WTC11 (cell line): ENCODE measurements at regions not wholly inside any gene's neighbourhood (a gene's known extent, or its start where the extent isn't known, plus 50 kb on each side); places are given as distances from the start of the nearest gene placed in this dataset.

ENCODE experiments used
- ATAC-seq: fragments of 200-7000 bp; cut with Tn5 transposase; 2 replicates; pipeline ENCODE4 v1.10.0; 2021; ENCODE audit warnings: mild to moderate bottlenecking, moderate library complexity
- CTCF ChIA-PET: fragments of 300-600 bp; sonication (Branson Sonifier 250); formaldehyde crosslinking; loops from one replicate; lab custom pipeline; 2021; ENCODE audit warnings: antibody characterized with exemption; lab: Charles Lee
- POLR2A ChIA-PET: fragments of 350-600 bp; sonication (Branson Sonifier 250); formaldehyde crosslinking; loops from one replicate; lab custom pipeline; 2021; ENCODE audit warnings: antibody characterized with exemption; lab: Charles Lee
- DNase-seq: peaks from one replicate; pipeline ENCODE4 v3.0.0; 2021; ENCODE audit warnings: low spot score
- H3K27ac Mint-ChIP-seq: 2 replicates; pipeline ENCODE4 v1.8.0; 2021; ENCODE audit warnings: mixed read lengths
- H3K27me3 Mint-ChIP-seq: 2 replicates; pipeline ENCODE4 v1.8.0; 2021; ENCODE audit warnings: low read depth, mild to moderate bottlenecking, moderate library complexity, mixed read lengths
- H3K36me3 Mint-ChIP-seq: 2 replicates; pipeline ENCODE4 v1.8.0; 2021; ENCODE audit warnings: mixed read lengths
- H3K4me1 Mint-ChIP-seq: 2 replicates; pipeline ENCODE4 v1.8.0; 2022; ENCODE audit warnings: mixed read lengths
- H3K4me3 Mint-ChIP-seq: 2 replicates; pipeline ENCODE4 v1.8.0; 2021; ENCODE audit warnings: mild to moderate bottlenecking, moderate library complexity, mixed read lengths
- H3K9me3 Mint-ChIP-seq: 2 replicates; pipeline ENCODE4 v1.8.0; 2021; ENCODE audit warnings: mixed read lengths
- AFF4 ChIP-seq: sonication (generic); formaldehyde crosslinking; IDR thresholded peaks from 2 replicates; pipeline ENCODE4 v1.8.1; 2023; ENCODE audit warnings: mild to moderate bottlenecking, missing genetic modification reagents, borderline replicate concordance
- ATF3 ChIP-seq: sonication (generic); formaldehyde crosslinking; conservative IDR thresholded peaks from 2 replicates; pipeline ENCODE4 v1.8.1; 2022; ENCODE audit warnings: mild to moderate bottlenecking, missing genetic modification reagents
- ATF6 ChIP-seq: sonication (generic); formaldehyde crosslinking; IDR thresholded peaks from 2 replicates; pipeline ENCODE4 v1.8.1; 2023; ENCODE audit warnings: mild to moderate bottlenecking, missing genetic modification reagents
- CBFB ChIP-seq: sonication (generic); formaldehyde crosslinking; IDR thresholded peaks from 2 replicates; pipeline ENCODE4 v1.8.1; 2022; ENCODE audit warnings: mild to moderate bottlenecking, low read depth, missing genetic modification reagents
- CREB1 ChIP-seq: sonication (generic); formaldehyde crosslinking; IDR thresholded peaks from 2 replicates; pipeline ENCODE4 v1.8.0; 2023; ENCODE audit warnings: mild to moderate bottlenecking, missing genetic modification reagents
- ESRRA ChIP-seq: sonication (generic); formaldehyde crosslinking; IDR thresholded peaks from 2 replicates; pipeline ENCODE4 v1.8.1; 2022; ENCODE audit warnings: mild to moderate bottlenecking, missing genetic modification reagents, borderline replicate concordance
- FOXJ3 ChIP-seq: sonication (generic); formaldehyde crosslinking; IDR thresholded peaks from 2 replicates; pipeline ENCODE4 v1.9.0; 2021; ENCODE audit warnings: missing genetic modification reagents, mild to moderate bottlenecking, borderline replicate concordance
- FOXK1 ChIP-seq: sonication (generic); formaldehyde crosslinking; IDR thresholded peaks from 2 replicates; pipeline ENCODE4 v1.8.0; 2022; ENCODE audit warnings: mild to moderate bottlenecking, moderate library complexity, missing genetic modification reagents
- GABPB1 ChIP-seq: sonication (generic); formaldehyde crosslinking; IDR thresholded peaks from 2 replicates; pipeline ENCODE4 v1.8.1; 2023; ENCODE audit warnings: mild to moderate bottlenecking, missing genetic modification reagents
- GRHL2 ChIP-seq: fragments of 250-450 bp; sonication (Bioruptor Pico); IDR thresholded peaks from 2 replicates; pipeline ENCODE4 v1.8.0; 2022; ENCODE audit warnings: mild to moderate bottlenecking, moderate library complexity; ENCODE audit not compliant: insufficient replicate concordance, severe bottlenecking
- GTF2I ChIP-seq: fragments of 250-450 bp; sonication (Bioruptor Pico); conservative IDR thresholded peaks from 2 replicates; pipeline ENCODE4 v1.4.0; 2021; ENCODE audit warnings: mild to moderate bottlenecking
- HMGA2 ChIP-seq: fragments of 250-450 bp; sonication (Bioruptor Pico); IDR thresholded peaks from 2 replicates; pipeline ENCODE4 v1.4.0; 2021; ENCODE audit warnings: mild to moderate bottlenecking, moderate library complexity
- JAZF1 ChIP-seq: fragments of 250-450 bp; sonication (Bioruptor Pico); IDR thresholded peaks from 2 replicates; pipeline ENCODE4 v1.9.0; 2021; ENCODE audit warnings: moderate library complexity, mild to moderate bottlenecking, inconsistent platforms
- MAX ChIP-seq: sonication (generic); formaldehyde crosslinking; IDR thresholded peaks from 2 replicates; pipeline ENCODE4 v1.8.0; 2022; ENCODE audit warnings: mild to moderate bottlenecking, missing genetic modification reagents
- NFYB ChIP-seq: sonication (generic); formaldehyde crosslinking; conservative IDR thresholded peaks from 2 replicates; pipeline ENCODE4 v1.8.0; 2022; ENCODE audit warnings: low read depth, missing genetic modification reagents
- NR2C2 ChIP-seq: sonication (generic); formaldehyde crosslinking; IDR thresholded peaks from 2 replicates; pipeline ENCODE4 v1.8.0; 2022; ENCODE audit warnings: mild to moderate bottlenecking, missing genetic modification reagents
- RELA ChIP-seq: sonication (generic); formaldehyde crosslinking; IDR thresholded peaks from 2 replicates; pipeline ENCODE4 v1.8.1; 2022; ENCODE audit warnings: missing genetic modification reagents, mild to moderate bottlenecking, borderline replicate concordance
- SMAD3 ChIP-seq: sonication (generic); formaldehyde crosslinking; IDR thresholded peaks from 2 replicates; pipeline ENCODE4 v1.8.0; 2022; ENCODE audit warnings: missing genetic modification reagents, mild to moderate bottlenecking, borderline replicate concordance
- TEAD1 ChIP-seq: sonication (generic); formaldehyde crosslinking; IDR thresholded peaks from 2 replicates; pipeline ENCODE4 v1.8.0; 2022; ENCODE audit warnings: mild to moderate bottlenecking, missing genetic modification reagents
- ZBTB21 ChIP-seq: sonication (generic); formaldehyde crosslinking; IDR thresholded peaks from 2 replicates; pipeline ENCODE4 v1.8.1; 2023; ENCODE audit warnings: mild to moderate bottlenecking, missing genetic modification reagents, borderline replicate concordance
- ZNF121 ChIP-seq: sonication (generic); formaldehyde crosslinking; IDR thresholded peaks from 2 replicates; pipeline ENCODE4 v1.8.0; 2023; ENCODE audit warnings: missing genetic modification reagents
- ZNF219 ChIP-seq: sonication (generic); formaldehyde crosslinking; IDR thresholded peaks from 2 replicates; pipeline ENCODE4 v1.8.0; 2023; ENCODE audit warnings: missing genetic modification reagents, mild to moderate bottlenecking, borderline replicate concordance
- ZNF396 ChIP-seq: fragments of 250-450 bp; sonication (Bioruptor Pico); IDR thresholded peaks from 2 replicates; pipeline ENCODE4 v1.8.0; 2021; ENCODE audit warnings: mild to moderate bottlenecking, moderate library complexity, borderline replicate concordance
- ZNF416 ChIP-seq: fragments of 250-450 bp; sonication (Bioruptor Pico); IDR thresholded peaks from 2 replicates; pipeline ENCODE4 v1.9.0; 2021; ENCODE audit warnings: mild to moderate bottlenecking, inconsistent platforms
- ZNF671 ChIP-seq: fragments of 250-450 bp; sonication (Bioruptor Pico); IDR thresholded peaks from 2 replicates; pipeline ENCODE4 v1.8.0; 2021; ENCODE audit warnings: mild to moderate bottlenecking
- TF ChIP-seq, protein P1 (sequence below): sonication (generic); formaldehyde crosslinking; IDR thresholded peaks from 2 replicates; pipeline ENCODE4 v1.8.1; 2022; ENCODE audit warnings: missing genetic modification reagents, borderline replicate concordance
- TF ChIP-seq, protein P2 (sequence below): sonication (generic); formaldehyde crosslinking; IDR thresholded peaks from 2 replicates; pipeline ENCODE4 v1.8.1; 2022; ENCODE audit warnings: mild to moderate bottlenecking, moderate library complexity, missing genetic modification reagents

GRCh38 chr4:138646383-138646782 is 369.2 kb upstream of the NOCT start:
- DNase-seq (no peak), ATAC-seq (no peak)
- CTCF ChIA-PET = no interaction called here
- Mint-ChIP-seq H3K4me3 (no peak overlapping the region), H3K36me3 (peaks cover 8% of the 10 kb centered on the region), H3K27me3 (no peaks in the 10 kb centered on the region), H3K4me1 (peaks cover 47% of the 10 kb centered on the region), H3K27ac (no peak overlapping the region), H3K9me3 (peaks cover 24% of the 10 kb centered on the region)
- POLR2A ChIA-PET = no interaction called here
- TF ChIP-seq ZNF396 (no peak), ESRRA (CRISPR knock-in tag) (no peak), GTF2I (CRISPR knock-in tag) (no peak), RELA (CRISPR knock-in tag) (no peak), ZNF121 (no peak), ZNF671 (CRISPR knock-in tag) (no peak), HMGA2 (no peak), ZNF219 (CRISPR knock-in tag) (no peak), NFYB (CRISPR knock-in tag) (no peak), GABPB1 (CRISPR knock-in tag) (no peak), ZBTB21 (CRISPR knock-in tag) (no peak)

GRCh38 chr4:138645289-138645688 is 370.3 kb upstream of the NOCT start:
- CTCF ChIA-PET = no interaction called here
- ATAC-seq = no peak
- POLR2A ChIA-PET = no interaction called here
- Mint-ChIP-seq H3K36me3 (peaks cover 7% of the 10 kb centered on the region), H3K27ac (no peak overlapping the region), H3K9me3 (peaks cover 27% of the 10 kb centered on the region), H3K4me3 (no peak overlapping the region), H3K4me1 (peaks cover 45% of the 10 kb centered on the region), H3K27me3 (no peaks in the 10 kb centered on the region)
- DNase-seq = no peak
- TF ChIP-seq JAZF1 = no peak
- no peak for TF ChIP-seq MAX (CRISPR knock-in tag)
- no peak for TF ChIP-seq ATF3 (CRISPR knock-in tag)
- TF ChIP-seq GRHL2 (CRISPR knock-in tag) = no peak
- TF ChIP-seq ZNF416 (CRISPR knock-in tag) = no peak
- no peak for TF ChIP-seq ATF6 (CRISPR knock-in tag)
- no peak for TF ChIP-seq CBFB (CRISPR knock-in tag)
- TF ChIP-seq, protein P1, sequence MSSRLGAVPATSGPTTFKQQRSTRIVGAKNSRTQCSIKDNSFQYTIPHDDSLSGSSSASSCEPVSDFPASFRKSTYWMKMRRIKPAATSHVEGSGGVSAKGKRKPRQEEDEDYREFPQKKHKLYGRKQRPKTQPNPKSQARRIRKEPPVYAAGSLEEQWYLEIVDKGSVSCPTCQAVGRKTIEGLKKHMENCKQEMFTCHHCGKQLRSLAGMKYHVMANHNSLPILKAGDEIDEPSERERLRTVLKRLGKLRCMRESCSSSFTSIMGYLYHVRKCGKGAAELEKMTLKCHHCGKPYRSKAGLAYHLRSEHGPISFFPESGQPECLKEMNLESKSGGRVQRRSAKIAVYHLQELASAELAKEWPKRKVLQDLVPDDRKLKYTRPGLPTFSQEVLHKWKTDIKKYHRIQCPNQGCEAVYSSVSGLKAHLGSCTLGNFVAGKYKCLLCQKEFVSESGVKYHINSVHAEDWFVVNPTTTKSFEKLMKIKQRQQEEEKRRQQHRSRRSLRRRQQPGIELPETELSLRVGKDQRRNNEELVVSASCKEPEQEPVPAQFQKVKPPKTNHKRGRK (CRISPR knock-in tag) = no peak
- TF ChIP-seq TEAD1 = no peak
- no peak for TF ChIP-seq CREB1 (CRISPR knock-in tag)
- no peak for TF ChIP-seq FOXK1 (CRISPR knock-in tag)
- TF ChIP-seq NFYB (CRISPR knock-in tag) = no peak
- TF ChIP-seq, protein P2, sequence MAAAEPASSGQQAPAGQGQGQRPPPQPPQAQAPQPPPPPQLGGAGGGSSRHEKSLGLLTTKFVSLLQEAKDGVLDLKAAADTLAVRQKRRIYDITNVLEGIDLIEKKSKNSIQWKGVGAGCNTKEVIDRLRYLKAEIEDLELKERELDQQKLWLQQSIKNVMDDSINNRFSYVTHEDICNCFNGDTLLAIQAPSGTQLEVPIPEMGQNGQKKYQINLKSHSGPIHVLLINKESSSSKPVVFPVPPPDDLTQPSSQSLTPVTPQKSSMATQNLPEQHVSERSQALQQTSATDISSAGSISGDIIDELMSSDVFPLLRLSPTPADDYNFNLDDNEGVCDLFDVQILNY = no peak
- no peak for TF ChIP-seq SMAD3 (CRISPR knock-in tag)
- TF ChIP-seq ZNF671 (CRISPR knock-in tag) = no peak
- no peak for TF ChIP-seq ZNF396
- no peak for TF ChIP-seq AFF4 (CRISPR knock-in tag)
- TF ChIP-seq FOXJ3 (CRISPR knock-in tag) = no peak
- no peak for TF ChIP-seq NR2C2
